Inflammatory macrophage treated with lipopolysaccharide for 1 hour (primary cell): ENCODE measurements at regions not wholly inside any gene's neighbourhood (a gene's known extent, or its start where the extent isn't known, plus 50 kb on each side); places are given as distances from the start of the nearest gene placed in this dataset.

Experiments used
- DNase-seq, 2 donors: peaks; one replicate each; pipeline ENCODE4 v3.0.0-alpha.2; 2020 to 2022

- no peak for DNase-seq
These were observed 357.6 kb upstream of the ID4 start for GRCh38 chr6:19479551-19479950.

GRCh38 chr6:19492636-19493405, 344.3 kb upstream of the ID4 start:
- DNase-seq: no peak

DNA sequence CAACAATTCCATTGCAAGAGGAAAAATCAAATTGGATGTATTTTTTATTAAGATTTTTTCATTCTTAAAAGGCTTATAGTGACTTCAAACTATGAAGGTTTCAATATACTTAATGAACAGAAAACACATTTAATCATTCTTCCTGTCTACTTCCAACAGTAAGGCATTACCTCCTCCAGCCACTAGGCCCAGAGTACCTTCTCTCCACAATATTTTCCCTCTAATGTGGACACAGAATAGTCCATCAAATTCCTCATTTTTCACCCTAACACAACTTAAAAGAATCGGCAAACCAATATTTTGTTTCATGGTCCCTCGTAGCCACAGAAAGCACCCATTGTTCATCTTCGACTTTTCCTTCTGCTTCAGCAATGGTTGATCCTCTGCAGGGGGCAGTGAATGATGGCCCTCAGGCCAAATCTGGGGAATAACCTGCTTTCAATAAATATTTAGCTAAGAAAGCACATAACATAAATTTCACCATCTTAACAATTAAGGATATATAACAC, 335.4 kb upstream of the ID4 start:
- no peak for DNase-seq

- DNase-seq: no peak
These were observed 334.9 kb upstream of the ID4 start for GRCh38 chr6:19502301-19502700.

- no peak for DNase-seq
These were observed 321.2 kb upstream of the ID4 start for GRCh38 chr6:19515939-19516338.

DNA sequence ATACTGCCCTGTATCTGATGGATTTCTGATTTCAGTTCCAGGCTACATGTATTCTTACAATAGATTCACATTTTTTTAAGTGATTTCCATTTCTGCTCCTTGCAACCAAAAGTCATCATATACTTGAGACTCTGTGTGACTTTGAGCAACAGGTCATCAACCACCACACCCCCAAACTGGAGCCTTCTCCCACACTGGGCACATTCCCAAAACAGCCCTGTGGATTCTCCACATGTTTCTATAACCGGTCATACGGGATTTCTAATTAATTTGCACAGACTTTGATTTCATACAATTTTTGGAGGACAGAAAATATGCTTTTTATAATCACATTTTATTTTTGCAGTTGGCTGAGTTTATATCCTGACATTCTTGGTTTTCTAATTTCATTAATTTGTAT, 317.2 kb upstream of the ID4 start:
- no peak for DNase-seq

DNA sequence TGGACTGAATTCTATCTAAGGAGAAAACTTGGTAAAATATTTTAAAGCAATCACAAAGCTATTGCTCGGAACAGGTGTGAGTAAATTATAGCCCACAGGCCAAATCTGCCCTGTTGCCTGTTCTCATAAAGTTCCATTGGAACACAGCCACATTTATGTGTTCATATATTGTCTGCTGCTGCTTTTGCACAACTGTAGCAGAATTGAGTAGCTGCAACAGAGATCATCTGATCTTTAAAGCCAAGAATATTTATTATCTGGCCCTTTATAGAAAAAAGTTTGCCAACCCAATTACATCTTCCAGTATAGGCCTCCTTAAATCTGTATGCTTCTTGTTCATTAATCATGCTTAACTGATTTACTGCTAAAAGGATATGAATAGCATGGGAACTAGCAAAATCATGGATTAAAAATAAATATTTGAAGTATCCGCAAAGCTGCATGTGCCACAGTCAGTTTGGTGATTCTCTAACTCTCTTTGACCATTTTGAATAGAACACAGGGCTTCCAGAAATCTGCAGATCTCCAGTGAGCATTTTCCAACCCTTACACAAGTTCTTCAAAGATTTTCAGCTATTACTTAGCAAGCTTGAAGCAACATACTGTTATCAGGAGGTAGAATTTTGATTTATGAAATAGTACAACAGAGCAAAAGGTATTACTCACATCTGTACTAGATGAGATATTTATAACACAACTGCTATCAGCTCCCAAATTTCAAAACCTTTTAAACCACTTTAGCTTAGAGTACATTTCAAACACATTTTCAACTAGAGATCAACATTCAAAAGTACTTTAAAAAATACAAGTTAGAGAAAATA, 312.6 kb upstream of the ID4 start:
- DNase-seq: no peak

DNA sequence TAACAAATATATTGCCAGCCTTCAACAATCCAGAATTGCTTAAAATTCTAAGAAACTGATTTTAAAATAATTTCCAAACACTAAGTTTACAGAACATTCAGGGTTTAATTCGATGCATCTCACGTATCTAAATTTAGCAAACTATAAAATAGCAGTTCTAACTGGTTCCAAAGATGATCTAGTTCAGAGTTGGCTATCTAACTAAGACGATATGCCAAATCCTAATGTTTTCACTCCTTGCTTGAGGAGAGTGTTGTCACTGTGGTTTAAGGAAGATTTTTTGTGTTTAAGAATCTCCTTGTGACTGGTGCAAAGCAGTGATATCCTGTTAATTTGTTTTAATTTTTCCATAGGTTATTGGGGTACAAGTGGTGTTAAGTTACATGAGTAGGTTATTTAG, 311.5 kb upstream of the ID4 start:
- no peak for DNase-seq

DNA sequence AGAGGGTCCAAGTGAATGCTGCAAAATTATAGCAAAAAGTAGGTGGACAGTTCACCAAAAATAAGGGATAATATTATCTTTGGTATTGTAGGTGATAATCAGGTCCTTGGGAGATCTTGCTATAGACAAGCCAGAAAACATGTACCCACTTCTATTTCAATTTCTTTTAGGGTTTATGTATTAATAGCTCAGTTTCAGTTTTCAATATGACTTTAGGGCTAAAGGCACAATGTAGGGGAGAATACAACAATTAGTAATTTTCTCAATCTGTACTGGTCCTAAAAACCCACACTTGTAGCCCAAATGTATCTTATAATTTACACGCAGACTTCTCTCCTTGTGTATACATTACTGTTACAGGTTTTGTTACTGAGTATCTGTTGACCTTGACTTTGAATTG, 307.0 kb upstream of the ID4 start:
- DNase-seq: no peak

- DNase-seq: no peak
These were observed 301.8 kb upstream of the ID4 start for GRCh38 chr6:19535351-19535750.

DNA sequence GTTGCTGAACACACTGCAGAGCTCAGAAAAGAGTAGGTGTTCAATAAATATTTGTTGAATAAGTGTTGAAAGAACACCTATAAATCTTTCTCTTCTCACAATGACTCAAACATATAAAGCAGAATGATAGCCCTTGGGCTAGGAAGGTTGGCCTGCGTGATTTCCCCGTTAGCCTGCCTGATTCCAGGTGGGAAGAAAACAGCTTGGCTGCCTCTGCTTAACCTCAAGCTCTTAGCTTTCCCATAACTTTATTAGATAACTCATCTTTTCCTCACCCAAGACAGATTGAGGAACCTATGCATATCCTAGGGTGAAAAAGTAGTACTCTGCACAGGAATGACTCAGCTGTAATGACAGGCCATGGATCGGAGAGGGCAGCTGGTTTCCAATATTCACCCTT, 300.3 kb upstream of the ID4 start:
- DNase-seq: no peak

GRCh38 chr6:19538096-19538495, 299.1 kb upstream of the ID4 start:
- DNase-seq: no peak

DNA sequence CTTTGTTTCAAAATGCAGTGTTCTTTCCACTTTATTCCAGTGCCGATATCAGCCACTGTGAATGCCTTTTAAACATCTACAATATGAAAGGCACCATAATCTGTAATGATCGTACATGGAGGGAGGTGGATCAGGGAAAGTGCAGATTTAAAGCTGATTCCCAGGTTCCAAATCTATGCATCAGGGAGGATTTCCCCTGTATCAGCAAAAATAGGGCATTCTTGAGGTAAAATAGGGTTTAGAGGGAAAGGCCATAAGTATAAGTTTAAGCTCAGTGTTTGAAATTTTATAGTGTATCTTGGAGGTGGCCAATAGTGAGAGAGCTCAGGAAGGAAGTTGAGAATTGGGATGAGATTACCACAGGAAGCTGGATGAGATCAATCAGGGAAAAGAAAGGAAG, 289.7 kb upstream of the ID4 start:
- no peak for DNase-seq

DNA sequence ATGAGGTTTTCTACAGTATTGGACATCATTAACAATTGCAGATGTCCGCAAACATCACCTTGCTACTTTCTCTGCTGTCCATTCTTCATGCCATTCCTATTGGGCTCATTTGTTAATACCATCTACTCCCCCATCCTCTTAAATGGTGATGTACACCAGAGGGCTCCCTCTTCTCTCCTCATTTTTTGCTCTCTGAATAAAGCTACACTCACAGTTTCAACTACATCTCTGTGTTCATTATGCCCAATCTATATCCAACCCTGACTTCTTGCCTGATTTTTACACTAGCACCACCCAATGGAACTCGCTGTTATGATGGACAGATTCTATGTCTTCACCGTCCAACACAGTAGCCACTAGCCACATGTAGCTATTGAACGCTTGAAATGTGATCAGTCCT, 288.1 kb upstream of the ID4 start:
- DNase-seq: no peak

- no peak for DNase-seq
These were observed 286.8 kb upstream of the ID4 start for GRCh38 chr6:19550380-19550779.

- DNase-seq: no peak
These were observed 285.6 kb upstream of the ID4 start for GRCh38 chr6:19551611-19552010.

- no peak for DNase-seq
These were observed 285.1 kb upstream of the ID4 start for GRCh38 chr6:19552076-19552475.

DNA sequence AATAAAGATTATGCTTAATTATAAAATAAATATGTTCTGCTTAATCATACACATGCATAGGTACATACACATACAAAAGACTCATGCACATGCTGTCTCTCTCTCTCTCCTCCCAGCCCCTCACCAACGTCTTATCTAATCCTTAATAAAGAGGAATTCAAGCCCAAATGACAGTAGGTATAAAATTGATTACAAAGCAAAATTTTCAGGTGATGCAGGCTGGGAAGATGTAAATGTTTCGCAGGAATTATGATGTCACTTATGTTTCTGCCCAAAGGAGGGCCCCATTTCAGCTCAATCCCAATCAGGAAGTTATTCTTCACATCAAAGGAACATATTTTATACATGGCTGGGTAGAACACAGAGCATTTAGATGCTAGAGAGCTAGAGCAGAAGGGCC, 284.6 kb upstream of the ID4 start:
- DNase-seq: no peak

DNA sequence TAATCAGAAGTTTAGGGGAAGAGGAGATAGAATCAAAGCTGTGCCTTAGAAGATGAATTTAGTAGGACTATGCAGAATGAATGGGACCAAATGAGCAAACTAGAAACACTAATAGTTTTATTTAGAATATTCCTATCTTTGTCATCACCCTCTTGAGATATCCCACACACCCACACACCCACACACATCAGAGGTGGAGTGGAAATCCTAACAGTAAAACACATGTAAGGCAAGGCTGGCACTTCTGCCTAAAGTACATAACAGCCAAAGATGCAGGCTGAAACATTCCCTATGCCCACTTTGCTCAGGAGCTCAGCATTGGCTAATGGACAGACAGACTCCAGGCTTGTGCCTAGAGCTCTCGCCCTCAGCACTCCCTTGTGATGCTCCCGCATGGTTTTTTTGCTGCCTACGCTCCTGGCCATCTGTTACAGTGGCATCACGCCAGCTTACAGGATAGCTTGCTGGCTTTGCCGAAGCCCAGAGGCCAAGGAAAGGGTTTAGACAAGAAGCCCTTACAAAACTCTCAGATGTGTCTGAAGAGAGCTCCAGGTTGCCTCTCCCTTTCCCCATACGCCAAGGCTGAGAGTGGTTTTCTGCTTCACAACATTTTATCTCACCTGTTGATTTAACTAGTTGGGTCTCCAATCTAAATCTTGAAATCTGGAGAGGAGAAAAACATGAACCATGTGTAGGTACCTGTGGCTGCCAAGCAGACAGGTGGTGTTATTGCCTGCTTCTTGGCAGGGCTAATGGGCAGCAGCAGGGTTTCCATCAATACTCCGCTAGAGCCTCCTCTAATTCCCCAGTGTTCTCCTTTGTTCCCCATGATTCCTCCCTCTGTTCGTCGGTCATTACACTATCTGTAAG, 282.6 kb upstream of the ID4 start:
- no peak for DNase-seq

GRCh38 chr6:19557191-19557590, 280.0 kb upstream of the ID4 start:
- no peak for DNase-seq

DNA sequence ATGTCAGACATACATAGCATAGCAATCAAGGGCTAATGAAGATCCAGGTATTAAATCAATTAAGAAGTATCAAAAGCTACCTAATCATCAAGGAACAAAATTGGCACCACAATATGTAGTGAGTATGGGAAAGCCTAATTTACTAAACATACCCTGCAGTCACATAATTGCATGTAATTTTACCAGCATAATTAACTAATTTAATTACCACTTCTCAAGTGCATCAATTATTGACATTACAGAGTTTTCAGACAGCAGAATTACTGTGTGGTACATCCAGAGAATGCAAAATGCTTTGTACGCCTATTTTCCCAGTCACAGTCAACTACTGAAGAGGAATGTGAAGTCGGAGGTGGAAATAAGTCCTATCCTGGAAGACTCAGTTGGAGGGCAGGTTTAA, 279.0 kb upstream of the ID4 start:
- DNase-seq: no peak

- DNase-seq: no peak
These were observed 278.2 kb upstream of the ID4 start for GRCh38 chr6:19558934-19559333.

DNA sequence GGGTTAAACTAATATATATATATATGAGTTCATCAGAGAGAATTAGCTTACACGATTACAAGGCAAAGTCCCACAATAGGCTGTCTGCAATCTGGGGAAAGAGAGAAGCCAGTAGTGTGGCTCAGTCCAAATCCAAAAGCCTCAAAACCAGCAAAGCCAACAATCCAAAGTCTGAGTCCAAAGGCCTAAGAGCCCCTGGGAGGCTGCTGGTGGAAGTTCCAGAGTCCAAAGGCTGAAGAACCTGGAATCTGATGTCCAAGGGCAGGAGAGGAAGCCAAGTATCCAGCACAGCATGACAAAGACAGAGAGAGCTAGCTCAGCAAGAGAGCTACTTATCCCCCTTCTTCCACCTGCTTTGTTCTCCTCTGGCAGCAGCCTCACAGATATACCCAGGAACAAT, 274.7 kb upstream of the ID4 start:
- no peak for DNase-seq
